Left lung (tissue), 4 donors: ENCODE measurements at regions not wholly inside any gene's neighbourhood (a gene's known extent, or its start where the extent isn't known, plus 50 kb on each side); places are given as distances from the start of the nearest gene placed in this dataset.
A peak's percentile ranks its signal among the peaks of the same experiment; 100 is the strongest.
"Not testable (repeated sequence)": the region's sequence is repeated elsewhere in the genome, so short reads cannot be mapped to it uniquely, and the experiment has no call there.

Experiments used
- ATAC-seq: fragments of 200-7000 bp; cut with Tn5 transposase; one replicate; pipeline ENCODE4 v1.9.1; 2020; ENCODE audit warnings: moderate library complexity
- DNase-seq, 4 donors: peaks; one replicate each; pipeline ENCODE4 v3.0.0-alpha.2; 2013 to 2020
- H3K27ac ChIP-seq, 2 donors: fragments of 200-600 bp; sonication (generic) in 1 of 2; one replicate each; pipeline versions ENCODE4 v1.5.0 to v1.8.0; 2020 to 2021
- H3K27me3 ChIP-seq, 2 donors: fragments of 200-600 bp; sonication (generic) in 1 of 2; one replicate each; pipeline versions ENCODE4 v1.5.0 to v1.8.0; 2020 to 2021
- H3K36me3 ChIP-seq, 2 donors: fragments of 200-600 bp; sonication (generic) in 1 of 2; one replicate each; pipeline versions ENCODE4 v1.5.0 to v1.8.0; 2020 to 2021
- H3K4me1 ChIP-seq, 2 donors: fragments of 200-600 bp; one replicate each; pipeline ENCODE4 v1.8.0; 2021
- H3K4me3 ChIP-seq, 2 donors: fragments of 200-600 bp; sonication (generic) in 1 of 2; one replicate each; pipeline versions ENCODE4 v1.5.0 to v1.8.0; 2020 to 2021; ENCODE audit warnings: mild to moderate bottlenecking in 1 of 2
- H3K9me3 ChIP-seq, 2 donors: fragments of 200-600 bp; sonication (generic) in 1 of 2; one replicate each; pipeline versions ENCODE4 v1.5.0 to v1.8.0; 2020 to 2021
- intact Hi-C, 2 donors: fragments of 100-400 bp; cut with DNase I; formaldehyde crosslinking; loops; one replicate each; pipeline versions ENCODE4 v1.11.2 to v1.14.2; 2022
- TF ChIP-seq, protein P1 (sequence below), 2 donors: fragments of 200-600 bp; sonication (generic) in 1 of 2; IDR thresholded peaks; one replicate each; pipeline versions ENCODE4 v1.5.0 to v1.8.0; 2021; ENCODE audit warnings: antibody characterized with exemption in 2 of 2
- donor health status: DM: no; HTN: yes; CAD: no.
- donor health status: DM: no; HTN: no; CAD: no.

DNA sequence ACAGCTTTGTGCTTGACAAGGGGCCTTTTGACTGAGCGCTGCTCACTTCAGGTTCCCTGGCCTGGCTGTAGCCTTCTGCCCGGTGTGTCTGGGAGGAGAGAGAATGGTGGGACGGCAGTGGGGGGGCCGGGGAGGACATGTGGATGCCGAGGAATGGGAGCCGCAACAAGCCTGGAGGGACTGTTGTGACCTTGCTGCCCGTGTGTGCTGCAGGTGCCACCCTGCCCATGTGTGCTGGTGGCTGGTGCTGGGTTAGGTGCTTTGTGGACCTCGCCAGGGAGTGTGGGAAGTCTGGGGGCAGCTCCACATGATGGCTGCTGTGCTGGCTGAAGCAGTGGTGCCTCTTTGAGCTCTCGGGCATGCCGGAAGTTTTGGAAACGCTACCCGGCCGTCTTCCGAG, 132.1 kb downstream of the LAT start:
- DNase-seq (no peak), ATAC-seq (no peak)
- Histone ChIP-seq H3K27me3 (no peaks in the 10 kb centered on the region), H3K9me3 (no peaks in the 10 kb centered on the region), H3K27ac (no peak overlapping the region), H3K4me3 (no peak overlapping the region), H3K36me3 (peaks cover 0 to 31% of the 10 kb centered on the region in 2 donors), H3K4me1 (peaks cover 4 to 41% of the 10 kb centered on the region in 2 donors)
- TF ChIP-seq, protein P1, sequence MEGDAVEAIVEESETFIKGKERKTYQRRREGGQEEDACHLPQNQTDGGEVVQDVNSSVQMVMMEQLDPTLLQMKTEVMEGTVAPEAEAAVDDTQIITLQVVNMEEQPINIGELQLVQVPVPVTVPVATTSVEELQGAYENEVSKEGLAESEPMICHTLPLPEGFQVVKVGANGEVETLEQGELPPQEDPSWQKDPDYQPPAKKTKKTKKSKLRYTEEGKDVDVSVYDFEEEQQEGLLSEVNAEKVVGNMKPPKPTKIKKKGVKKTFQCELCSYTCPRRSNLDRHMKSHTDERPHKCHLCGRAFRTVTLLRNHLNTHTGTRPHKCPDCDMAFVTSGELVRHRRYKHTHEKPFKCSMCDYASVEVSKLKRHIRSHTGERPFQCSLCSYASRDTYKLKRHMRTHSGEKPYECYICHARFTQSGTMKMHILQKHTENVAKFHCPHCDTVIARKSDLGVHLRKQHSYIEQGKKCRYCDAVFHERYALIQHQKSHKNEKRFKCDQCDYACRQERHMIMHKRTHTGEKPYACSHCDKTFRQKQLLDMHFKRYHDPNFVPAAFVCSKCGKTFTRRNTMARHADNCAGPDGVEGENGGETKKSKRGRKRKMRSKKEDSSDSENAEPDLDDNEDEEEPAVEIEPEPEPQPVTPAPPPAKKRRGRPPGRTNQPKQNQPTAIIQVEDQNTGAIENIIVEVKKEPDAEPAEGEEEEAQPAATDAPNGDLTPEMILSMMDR (IDR thresholded peaks at IDR 0.05), result no peak
- intact Hi-C loops, result no loop called here

DNA sequence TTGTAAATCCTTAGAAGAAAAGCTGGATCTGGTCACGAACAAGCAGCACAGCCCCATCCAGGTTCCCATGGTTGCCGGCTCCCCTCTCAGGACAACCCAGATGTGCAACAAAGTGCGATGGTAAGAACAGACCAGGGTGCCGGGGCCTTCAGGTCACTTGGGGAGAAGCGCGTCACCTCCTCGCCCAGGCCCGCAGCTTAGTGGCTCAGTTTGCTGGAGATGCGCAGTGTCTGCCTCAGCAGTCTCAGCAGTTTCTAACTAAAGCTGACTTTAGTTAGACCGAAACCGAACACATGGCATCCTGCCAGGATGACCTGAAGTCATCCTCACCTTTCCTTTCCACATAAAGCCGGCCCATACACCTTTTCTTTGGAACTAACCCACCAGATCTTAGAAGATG, 131.4 kb downstream of the LAT start:
- ATAC-seq, H3K27me3 ChIP-seq, DNase-seq, H3K4me3 ChIP-seq, intact Hi-C loops, H3K9me3 ChIP-seq: not testable (repeated sequence)
- peak overlapping the region in 1 of 2 donors; percentile 14 for H3K27ac ChIP-seq
- H3K36me3 ChIP-seq, result peaks cover 0 to 30% of the 10 kb centered on the region in 2 donors
- H3K4me1 ChIP-seq, result peaks cover 4 to 41% of the 10 kb centered on the region in 2 donors

DNA sequence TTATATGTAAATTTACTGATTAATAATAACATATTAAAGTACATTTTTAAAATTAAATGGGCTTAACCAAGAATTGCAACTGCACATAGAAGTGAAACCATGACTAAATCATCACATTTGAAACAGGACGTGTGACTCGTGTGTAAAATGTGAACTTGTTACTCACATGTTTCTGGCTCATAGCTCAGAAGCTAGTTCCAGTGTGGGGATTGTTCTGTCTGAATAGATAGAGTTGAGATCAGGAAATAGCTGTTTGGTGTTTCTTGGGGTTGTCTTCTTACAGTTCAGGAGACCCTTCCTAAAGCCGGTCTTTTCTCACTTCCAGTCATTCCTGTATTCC, 130.9 kb downstream of the LAT start:
- Histone ChIP-seq H3K36me3 (peaks cover 0 to 33% of the 10 kb centered on the region in 2 donors), H3K4me1 (peaks cover 4 to 41% of the 10 kb centered on the region in 2 donors), H3K27ac (peak overlapping the region; percentile 14 to 71)
- H3K27me3 ChIP-seq, H3K9me3 ChIP-seq, intact Hi-C loops, H3K4me3 ChIP-seq, DNase-seq: not testable (repeated sequence)
- ATAC-seq, result peak; percentile 43

DNA sequence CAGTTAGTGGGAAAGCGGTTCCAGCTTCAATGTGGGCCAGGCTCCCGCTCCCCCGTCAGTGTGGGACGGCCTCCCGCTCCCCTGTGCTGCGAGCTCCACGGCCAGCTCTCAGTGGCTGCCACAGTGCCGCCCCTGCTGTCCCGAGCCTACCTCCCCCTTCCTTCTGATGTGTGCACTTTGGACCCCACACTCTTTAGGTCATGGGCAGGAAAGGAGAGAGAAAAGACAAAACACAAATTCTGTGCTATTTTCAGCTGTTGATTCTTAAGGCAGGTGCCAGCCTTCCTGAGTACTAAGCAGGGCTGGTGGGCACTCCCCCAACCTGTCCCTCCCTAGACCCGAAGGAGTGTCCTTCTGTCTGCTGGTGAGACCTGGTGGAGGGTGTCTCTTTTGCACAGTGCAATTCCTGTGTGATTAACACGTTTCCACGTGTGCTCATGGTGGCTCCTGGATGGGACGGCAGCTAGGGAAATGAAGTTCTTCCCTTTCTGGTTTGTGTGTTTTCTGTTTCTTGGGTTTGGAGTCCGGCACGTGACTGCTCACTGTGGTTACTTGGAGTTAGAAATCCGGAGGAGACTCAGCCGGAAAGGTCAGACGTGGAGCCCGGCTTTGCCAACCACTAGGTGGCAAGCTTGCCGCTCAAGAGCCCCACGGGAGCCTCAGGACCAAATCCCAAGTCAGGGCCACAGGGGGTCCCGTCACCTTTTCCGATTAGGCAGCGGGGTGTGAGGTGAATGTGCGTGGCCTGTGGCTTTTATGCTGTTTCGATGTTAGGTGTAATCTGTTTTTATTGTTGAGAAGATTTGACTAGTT, 130.3 kb downstream of the LAT start:
- intact Hi-C loops, H3K27me3 ChIP-seq, H3K9me3 ChIP-seq, H3K4me3 ChIP-seq: not testable (repeated sequence)
- Histone ChIP-seq H3K36me3 (peaks cover 0 to 39% of the 10 kb centered on the region in 2 donors), H3K27ac (peak overlapping the region; percentile 14 to 71), H3K4me1 (peaks cover 4 to 41% of the 10 kb centered on the region in 2 donors)
- peak in 2 of 4 donors; percentile 52 to 83 for DNase-seq
- TF ChIP-seq, protein P1 (IDR thresholded peaks at IDR 0.05), result peak; percentile 59 to 65
- peak; percentile 93 for ATAC-seq

DNA sequence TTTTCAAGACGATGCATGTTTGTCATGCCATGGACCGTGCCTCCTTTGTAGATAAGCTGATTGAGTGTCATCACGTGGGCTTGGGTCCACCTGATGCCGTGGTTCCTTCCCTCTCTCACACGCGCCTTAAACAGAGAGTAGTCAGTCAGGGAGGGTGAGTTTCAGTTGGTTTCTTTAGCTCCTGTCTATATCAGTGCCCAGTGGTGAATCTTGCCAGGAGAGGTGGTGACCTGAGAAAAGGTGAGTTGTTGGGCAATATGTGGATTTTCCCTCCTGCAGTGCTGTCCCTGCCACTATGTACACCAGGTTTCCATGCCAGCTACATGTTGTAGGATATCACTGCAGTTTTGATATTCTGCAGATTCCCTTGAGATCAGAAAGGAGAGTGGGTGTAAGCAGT, 129.7 kb downstream of the LAT start:
- TF ChIP-seq, protein P1 (IDR thresholded peaks at IDR 0.05), result no peak
- H3K9me3 ChIP-seq, result no peaks in the 10 kb centered on the region
- peak; percentile 2 for ATAC-seq
- H3K4me1 ChIP-seq, result peaks cover 4 to 41% of the 10 kb centered on the region in 2 donors
- H3K4me3 ChIP-seq, result no peak overlapping the region
- no peak for DNase-seq
- peaks cover 0 to 44% of the 10 kb centered on the region in 2 donors for H3K36me3 ChIP-seq
- H3K27ac ChIP-seq, result peak overlapping the region in 1 of 2 donors; percentile 71
- no peaks in the 10 kb centered on the region for H3K27me3 ChIP-seq
- intact Hi-C loops, result no loop called here

DNA sequence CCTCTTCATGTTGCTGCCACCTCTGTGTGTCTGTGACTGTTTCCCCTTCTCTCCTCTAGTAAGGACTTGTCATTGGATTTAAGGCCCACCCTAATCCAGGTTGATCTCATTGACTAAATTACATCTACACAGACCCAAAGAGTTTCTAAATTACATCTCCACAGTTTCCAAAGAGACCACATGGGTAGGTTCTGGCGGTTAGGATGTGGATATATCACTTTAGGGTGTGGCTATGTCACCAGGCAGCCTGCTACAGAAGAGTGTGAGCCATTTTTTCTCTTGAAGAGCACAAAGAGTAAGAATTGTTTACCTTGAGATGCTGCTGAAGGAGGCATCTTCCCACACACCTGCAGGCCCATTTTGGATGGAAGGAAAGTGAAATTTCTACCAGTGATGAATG, 128.6 kb downstream of the LAT start:
- H3K27me3 ChIP-seq, H3K9me3 ChIP-seq, intact Hi-C loops, DNase-seq, H3K4me3 ChIP-seq, ATAC-seq, H3K27ac ChIP-seq: not testable (repeated sequence)
- peaks cover 0 to 44% of the 10 kb centered on the region in 2 donors for H3K36me3 ChIP-seq
- H3K4me1 ChIP-seq, result peaks cover 4 to 32% of the 10 kb centered on the region in 2 donors
